ENCODE measurements at regions not wholly inside any gene's neighbourhood (a gene's known extent, or its start where the extent isn't known, plus 50 kb on each side); places are given as distances from the start of the nearest gene placed in this dataset.
"Not testable (repeated sequence)": the region's sequence is repeated elsewhere in the genome, so short reads cannot be mapped to it uniquely, and the experiment has no call there.

DNA sequence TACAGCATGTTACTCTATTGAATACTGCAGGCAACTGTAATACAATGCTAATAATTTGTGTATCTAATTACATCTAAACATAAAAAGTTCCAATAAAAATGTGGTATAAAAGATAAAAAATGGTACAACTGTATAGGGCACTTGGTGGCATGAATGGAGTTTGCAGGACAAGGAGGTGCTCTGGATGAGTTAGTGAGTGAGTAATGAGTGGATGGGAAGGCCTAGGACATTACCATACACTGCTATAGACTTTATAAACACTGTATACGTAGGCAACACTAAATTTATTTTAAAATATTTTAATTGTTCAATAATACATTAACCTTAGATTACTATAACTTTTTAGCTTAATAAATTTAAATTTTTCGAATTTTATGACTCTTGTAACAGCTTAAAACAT, 579.6 kb upstream of the MAN1A1 start:
- DNase-seq, result no peak

DNA sequence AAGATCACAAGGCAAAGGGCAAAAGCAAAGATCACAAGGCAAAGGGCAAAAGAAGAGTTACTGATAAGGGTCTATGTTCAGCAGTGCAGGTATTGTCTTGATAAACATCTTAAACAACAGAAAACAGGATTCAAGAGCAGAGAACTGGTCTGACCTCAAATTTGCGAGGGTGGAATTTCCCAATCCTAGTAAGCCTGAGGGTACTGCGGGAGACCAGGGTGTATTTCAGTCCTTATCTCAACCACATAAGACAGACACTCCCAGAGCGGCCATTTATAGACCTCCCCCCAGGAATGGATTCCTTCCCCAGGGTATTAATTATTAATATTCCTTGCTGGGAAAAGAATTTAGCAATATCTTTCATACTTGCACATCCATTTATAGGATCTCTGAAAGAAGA, 575.3 kb upstream of the MAN1A1 start:
- not testable (repeated sequence) for DNase-seq

DNA sequence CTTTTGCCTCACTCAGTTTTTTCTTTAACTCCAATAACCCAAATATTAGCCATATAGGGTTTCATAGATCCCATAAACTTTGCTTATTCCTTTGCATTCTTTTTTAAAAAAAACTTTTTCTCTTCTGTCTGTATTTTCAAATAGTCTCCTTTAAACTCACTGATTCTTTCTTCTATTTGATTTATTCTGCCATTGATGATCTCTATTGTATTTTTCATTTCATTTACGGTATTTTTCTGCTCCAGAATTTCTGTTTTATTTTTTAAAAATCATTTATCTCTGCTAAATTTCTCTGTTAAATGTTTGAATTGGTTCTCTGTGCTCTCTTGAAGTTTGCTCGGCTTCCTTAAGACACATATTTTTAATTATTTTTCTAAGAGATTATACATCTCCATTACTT, 573.3 kb upstream of the MAN1A1 start:
- DNase-seq, result no peak

DNA sequence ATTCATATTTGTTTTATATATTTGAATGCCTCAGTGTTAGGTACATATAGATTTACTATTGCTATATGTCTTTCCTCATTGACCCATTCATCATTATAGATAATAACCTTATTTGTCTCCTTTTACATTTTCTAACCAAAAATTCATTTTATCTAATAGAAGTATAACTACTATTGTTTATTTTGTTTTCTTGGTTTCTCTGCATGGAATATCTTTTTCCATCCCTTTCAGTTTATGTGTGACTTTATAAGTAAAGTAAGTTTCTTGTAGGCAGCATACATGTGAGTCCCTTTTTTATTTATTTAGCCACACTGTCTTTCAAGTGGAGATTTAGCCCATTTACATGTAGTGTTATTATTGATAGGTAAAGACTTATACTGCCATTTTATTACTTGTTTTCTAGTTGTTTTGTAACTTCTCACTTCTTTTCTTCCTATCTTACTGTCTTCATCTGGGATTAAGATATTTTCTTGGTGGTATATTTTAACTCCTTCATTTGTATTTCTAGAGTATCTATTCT, 572.0 kb upstream of the MAN1A1 start:
- DNase-seq, result no peak

DNA sequence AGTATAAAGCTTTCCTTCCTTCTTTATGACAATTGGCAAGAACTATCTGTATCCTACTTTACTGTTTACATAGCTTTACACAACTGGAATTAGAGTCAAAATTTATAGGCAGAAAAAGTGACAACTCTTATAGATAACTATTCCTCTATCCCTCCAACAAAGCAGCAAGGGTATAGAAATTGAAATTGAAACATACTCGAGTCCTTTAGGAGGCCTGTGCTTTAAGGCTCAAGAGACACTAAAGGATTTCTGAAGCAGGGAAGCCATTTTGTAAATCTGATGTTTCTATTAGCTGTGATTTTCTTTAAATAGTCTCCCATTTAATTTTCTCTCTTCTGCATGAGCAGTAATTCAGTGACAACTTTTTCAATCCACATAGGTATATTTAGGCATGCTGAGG, 567.6 kb upstream of the MAN1A1 start:
- DNase-seq, result no peak

DNA sequence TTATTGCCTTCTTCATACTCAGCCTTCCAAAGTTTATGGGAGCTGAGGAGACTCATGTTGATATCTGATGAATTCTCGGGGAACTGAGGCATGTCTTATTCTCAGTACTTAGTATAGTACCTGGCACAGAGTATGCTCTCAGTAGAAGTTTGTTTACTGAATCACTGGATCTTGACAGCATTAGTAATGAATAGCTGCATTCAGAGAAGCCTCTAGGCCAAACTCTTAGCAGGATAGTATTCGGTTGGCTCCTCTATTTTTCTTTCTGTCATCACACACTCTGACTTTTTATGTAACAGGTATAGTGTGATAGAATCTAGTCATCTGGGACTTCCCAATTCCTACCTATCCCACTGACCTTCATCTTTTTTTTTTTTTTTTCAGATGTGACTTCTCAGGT, 566.4 kb upstream of the MAN1A1 start:
- no peak for DNase-seq

- no peak for DNase-seq
Observed at GRCh38 chr6:119908157-119908556, 558.6 kb upstream of the MAN1A1 start.

GRCh38 chr6:119902681-119903080, 553.1 kb upstream of the MAN1A1 start:
- DNase-seq, result no peak

DNA sequence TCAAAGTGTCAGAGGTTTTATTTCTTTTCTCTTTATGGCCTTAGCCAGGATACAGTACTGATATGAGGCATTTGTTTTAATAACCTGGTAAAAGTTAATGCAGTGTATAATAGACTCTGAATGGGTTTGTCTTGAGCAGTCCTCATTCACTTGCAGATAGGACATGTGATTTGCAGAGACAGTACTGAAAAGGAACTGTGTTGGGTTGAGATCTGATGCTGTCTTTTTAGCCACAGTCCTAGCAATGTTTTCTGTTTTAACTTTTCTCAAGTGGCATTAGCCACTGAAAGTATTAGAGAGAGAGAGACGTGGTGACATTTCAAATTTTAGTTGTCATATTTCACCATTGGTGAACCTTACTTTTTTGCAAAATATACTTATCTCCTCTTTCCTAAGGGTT, 547.2 kb upstream of the MAN1A1 start:
- no peak for DNase-seq

GRCh38 chr6:119895626-119896025, 546.1 kb upstream of the MAN1A1 start:
- DNase-seq, result no peak

GRCh38 chr6:119894811-119895210, 545.2 kb upstream of the MAN1A1 start:
- no peak for DNase-seq

DNA sequence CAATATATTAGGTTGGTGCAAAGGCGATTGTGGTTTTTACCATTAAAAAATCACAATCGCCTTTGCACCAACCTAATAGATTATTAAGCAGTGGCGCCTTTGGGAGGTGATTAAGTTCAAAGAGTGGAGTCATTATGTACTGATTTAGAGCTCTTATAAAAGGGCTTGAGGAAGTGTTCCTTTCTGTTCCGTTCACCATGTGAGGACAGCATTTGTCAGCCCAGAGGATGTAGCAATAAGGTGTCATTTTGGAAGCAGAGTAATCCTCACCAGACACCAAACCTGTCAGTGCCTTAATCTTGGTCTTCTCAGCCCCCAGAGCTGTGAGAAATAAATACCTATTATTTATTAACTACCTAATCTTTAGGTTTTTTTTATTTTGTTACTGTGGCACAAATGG, 542.1 kb upstream of the MAN1A1 start:
- DNase-seq, result no peak

DNA sequence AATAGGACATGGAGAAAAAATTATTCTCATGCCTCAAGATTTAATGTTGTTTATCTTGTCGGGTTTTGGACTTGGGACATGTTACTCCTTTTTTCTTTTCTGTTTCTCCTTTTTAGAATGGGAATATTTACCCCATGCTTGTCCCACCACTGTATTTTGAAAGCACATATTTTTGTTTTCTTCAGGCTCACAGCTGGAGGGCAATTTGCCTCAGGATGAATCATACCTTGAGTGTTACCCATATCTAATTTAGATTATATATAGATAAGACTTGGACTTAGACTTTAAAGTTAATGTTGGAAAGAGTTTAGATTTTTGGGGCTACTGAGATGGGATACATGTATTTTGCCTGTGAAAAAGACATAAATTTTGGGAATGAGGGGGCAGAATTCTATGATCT, 541.6 kb upstream of the MAN1A1 start:
- DNase-seq, result no peak

- no peak for DNase-seq
Observed at GRCh38 chr6:119890470-119890869, 540.9 kb upstream of the MAN1A1 start.

GRCh38 chr6:119887666-119888065, 538.1 kb upstream of the MAN1A1 start:
- no peak for DNase-seq

DNA sequence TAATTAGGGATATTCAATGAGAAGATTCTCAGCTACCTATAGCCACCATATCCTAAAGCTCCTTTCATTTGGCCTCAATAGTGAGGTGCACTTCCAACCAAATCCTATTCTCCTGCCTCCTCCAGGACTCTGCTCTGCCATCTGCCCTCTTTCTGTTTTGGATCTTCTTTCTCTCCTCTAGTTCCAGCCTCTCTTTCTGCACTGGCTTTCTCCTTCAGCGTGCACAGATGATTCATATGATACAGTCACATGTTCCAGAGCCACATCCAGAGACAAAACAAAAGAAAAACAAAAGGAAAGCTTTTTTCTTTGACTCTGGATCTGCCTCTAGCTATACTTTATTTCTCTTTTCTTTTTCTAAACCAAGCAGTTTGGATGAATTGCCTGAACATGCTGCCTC, 531.9 kb upstream of the MAN1A1 start:
- DNase-seq, result no peak

- DNase-seq, result no peak
Observed at GRCh38 chr6:119880840-119881239, 531.3 kb upstream of the MAN1A1 start.

GRCh38 chr6:119879731-119880130, 530.2 kb upstream of the MAN1A1 start:
- no peak for DNase-seq

GRCh38 chr6:119874381-119874780, 524.8 kb upstream of the MAN1A1 start:
- no peak for DNase-seq

GRCh38 chr6:119873107-119873506, 523.5 kb upstream of the MAN1A1 start:
- DNase-seq, result no peak

GRCh38 chr6:119871520-119871919, 522.0 kb upstream of the MAN1A1 start:
- no peak for DNase-seq

GRCh38 chr6:119865466-119866350, 516.1 kb upstream of the MAN1A1 start:
- DNase-seq, result no peak

GRCh38 chr6:119862719-119863118, 513.2 kb upstream of the MAN1A1 start:
- no peak for DNase-seq

- DNase-seq, result no peak
Observed at GRCh38 chr6:119858901-119859300, 509.3 kb upstream of the MAN1A1 start.

- no peak for DNase-seq
Observed at GRCh38 chr6:119856136-119856535, 506.6 kb upstream of the MAN1A1 start.

Measured in NCI-H526 (cell line).